Bronchial epithelial cell (primary cell): ENCODE measurements at regions not wholly inside any gene's neighbourhood (a gene's known extent, or its start where the extent isn't known, plus 50 kb on each side); places are given as distances from the start of the nearest gene placed in this dataset.

ENCODE experiments used
- DNase-seq: peaks from one replicate; pipeline ENCODE4 v3.0.0-alpha.2; 2010; ENCODE audit warnings: low read depth
- FAIRE-seq: peaks from 2 replicates; lab custom pipeline; 2011; peaks lifted over from hg19 to GRCh38; lab: Jason Lieb, UNC
- H3K27me3 ChIP-seq: 2 replicates; pipeline ENCODE4 v1.5.1; 2011; ENCODE audit warnings: low read length; ENCODE audit not compliant: control insufficient read depth, insufficient read depth
- H3K36me3 ChIP-seq: 2 replicates; pipeline ENCODE4 v1.5.1; 2011; ENCODE audit warnings: low read length; ENCODE audit not compliant: control insufficient read depth, insufficient read depth
- H3K4me3 ChIP-seq: 2 replicates; pipeline ENCODE4 v1.5.1; 2011; ENCODE audit warnings: mild to moderate bottlenecking, low read depth, low read length, control low read depth
- TF ChIP-seq, protein P1 (sequence below): IDR thresholded peaks from 2 replicates; pipeline ENCODE4 v1.5.1; 2011; ENCODE audit warnings: mild to moderate bottlenecking, moderate library complexity, low read length, control low read depth, inconsistent platforms; ENCODE audit not compliant: insufficient read depth, severe bottlenecking

DNA sequence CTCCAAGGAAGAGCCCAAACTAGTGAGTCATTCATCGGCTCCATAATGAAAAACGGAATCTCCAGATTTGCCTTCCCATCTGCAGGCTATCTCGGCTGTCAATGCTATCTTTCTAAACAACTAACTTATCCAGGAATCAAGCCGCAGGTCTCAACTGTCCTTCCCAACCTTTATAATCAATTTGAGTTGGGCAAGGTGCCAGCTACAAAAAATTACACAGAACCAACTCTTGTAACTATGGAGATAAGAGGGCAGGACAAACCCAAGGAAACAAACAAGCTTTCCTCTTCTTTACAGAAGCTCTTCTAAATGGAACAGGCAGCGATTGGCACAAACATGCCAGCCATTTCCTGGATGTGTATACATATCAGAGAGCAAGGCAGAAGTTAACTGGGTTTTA, 61.2 kb upstream of the RAI2 start:
- no peak overlapping the region for H3K4me3 ChIP-seq
- TF ChIP-seq, protein P1, sequence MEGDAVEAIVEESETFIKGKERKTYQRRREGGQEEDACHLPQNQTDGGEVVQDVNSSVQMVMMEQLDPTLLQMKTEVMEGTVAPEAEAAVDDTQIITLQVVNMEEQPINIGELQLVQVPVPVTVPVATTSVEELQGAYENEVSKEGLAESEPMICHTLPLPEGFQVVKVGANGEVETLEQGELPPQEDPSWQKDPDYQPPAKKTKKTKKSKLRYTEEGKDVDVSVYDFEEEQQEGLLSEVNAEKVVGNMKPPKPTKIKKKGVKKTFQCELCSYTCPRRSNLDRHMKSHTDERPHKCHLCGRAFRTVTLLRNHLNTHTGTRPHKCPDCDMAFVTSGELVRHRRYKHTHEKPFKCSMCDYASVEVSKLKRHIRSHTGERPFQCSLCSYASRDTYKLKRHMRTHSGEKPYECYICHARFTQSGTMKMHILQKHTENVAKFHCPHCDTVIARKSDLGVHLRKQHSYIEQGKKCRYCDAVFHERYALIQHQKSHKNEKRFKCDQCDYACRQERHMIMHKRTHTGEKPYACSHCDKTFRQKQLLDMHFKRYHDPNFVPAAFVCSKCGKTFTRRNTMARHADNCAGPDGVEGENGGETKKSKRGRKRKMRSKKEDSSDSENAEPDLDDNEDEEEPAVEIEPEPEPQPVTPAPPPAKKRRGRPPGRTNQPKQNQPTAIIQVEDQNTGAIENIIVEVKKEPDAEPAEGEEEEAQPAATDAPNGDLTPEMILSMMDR: no peak
- DNase-seq: no peak
- no peaks in the 10 kb centered on the region for H3K27me3 ChIP-seq
- H3K36me3 ChIP-seq: no peaks in the 10 kb centered on the region
- no peak for FAIRE-seq

DNA sequence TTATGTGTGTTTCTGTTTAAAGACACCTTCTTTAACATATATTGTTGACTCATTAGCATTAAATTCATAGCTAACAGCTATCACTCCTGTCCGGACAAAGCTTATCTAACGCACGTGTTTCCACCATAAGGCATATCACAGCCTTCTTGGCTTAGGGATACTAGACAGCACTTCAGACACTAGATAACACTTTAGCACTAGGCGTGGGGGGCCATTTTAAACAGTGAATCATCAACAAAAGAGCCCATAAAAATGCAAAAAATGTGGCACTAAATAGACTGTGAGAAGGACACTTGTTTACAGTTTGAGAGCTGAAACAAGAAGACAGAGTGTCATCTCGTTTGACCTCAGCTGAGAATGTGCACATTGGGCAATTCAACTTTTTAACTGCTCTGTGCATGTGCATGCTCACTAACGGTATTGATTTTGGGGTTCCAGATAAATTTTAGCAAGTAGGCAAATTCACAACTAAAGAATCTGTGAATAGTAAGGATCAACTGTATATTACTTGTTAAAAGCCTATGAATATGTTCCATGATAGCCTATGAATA, 58.9 kb upstream of the RAI2 start:
- FAIRE-seq: no peak
- no peak for DNase-seq
- TF ChIP-seq, protein P1: no peak
- H3K4me3 ChIP-seq: no peak overlapping the region
- no peaks in the 10 kb centered on the region for H3K27me3 ChIP-seq
- H3K36me3 ChIP-seq: no peaks in the 10 kb centered on the region

DNA sequence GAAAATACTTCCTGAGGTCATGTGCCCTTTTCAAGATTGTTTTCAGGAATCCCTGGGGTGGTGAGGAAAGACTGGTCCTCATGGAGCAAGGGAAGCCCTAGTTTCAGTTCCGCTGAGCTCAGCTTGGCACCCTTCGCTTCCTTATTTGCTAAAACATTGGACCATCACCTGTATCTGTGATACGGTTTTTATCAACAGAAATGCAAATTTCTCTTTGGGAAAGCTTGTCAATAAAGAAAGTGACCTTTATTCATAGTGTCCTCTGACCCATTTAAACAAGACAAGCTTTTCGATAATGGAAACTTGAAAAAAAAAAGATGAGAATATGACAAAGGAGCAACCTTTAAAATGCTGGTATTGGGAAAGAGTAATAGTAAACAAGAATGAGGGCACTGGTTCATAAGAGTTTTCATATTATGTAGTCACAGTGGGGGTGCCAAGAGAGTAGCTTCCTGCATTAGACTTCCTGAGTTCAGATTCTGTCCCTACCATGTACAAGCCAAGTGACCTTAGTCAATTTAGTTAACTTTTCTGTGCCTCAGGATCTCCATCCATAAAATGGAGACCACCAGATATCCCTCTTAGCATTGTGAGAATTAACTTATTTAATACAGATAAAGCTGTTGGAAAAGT, 57.0 kb upstream of the RAI2 start:
- Histone ChIP-seq H3K36me3 (no peaks in the 10 kb centered on the region), H3K27me3 (no peaks in the 10 kb centered on the region), H3K4me3 (no peak overlapping the region)
- DNase-seq: no peak
- TF ChIP-seq, protein P1: no peak
- no peak for FAIRE-seq

DNA sequence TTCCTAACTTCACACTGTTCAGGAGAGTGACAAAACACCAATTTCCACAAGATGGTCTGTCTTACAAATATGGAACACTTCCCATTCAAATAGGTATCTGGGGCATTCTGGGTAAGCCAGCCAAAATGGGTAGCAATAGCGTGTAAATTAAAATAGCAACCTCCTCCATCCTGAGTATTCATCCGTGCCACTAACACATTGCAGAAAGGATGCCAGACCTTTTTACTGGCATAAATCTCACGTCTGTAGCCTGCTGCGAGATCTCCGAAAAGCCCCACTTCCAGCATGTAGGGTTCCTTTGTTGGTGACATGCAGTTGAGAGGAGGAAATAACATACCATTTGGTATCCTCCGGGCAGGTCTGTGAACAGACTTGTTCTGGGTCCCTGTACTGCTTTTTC, 52.7 kb upstream of the RAI2 start:
- DNase-seq (no peak), FAIRE-seq (no peak)
- TF ChIP-seq, protein P1: no peak
- no peaks in the 10 kb centered on the region for H3K27me3 ChIP-seq
- H3K4me3 ChIP-seq: no peak overlapping the region
- H3K36me3 ChIP-seq: no peaks in the 10 kb centered on the region
